Memory B cell (primary cell): ENCODE measurements at regions not wholly inside any gene's neighbourhood (a gene's known extent, or its start where the extent isn't known, plus 50 kb on each side); places are given as distances from the start of the nearest gene placed in this dataset.

ENCODE experiments used
- ATAC-seq: fragments of 150-1000 bp; cut with Tn5 transposase; 2 replicates; pipeline ENCODE4 v1.10.0; 2021; ENCODE audit warnings: low read depth, mild to moderate bottlenecking, moderate library complexity
- DNase-seq, 2 donors: peaks; one replicate each; pipeline ENCODE4 v3.0.0; 2022; ENCODE audit warnings: low spot score in 2 of 2
- H3K27ac Mint-ChIP-seq: one replicate; pipeline ENCODE4 v1.8.0; 2022; ENCODE audit warnings: mild to moderate bottlenecking, moderate library complexity, mixed read lengths
- H3K27me3 Mint-ChIP-seq: one replicate; pipeline ENCODE4 v1.8.0; 2022; ENCODE audit warnings: mixed read lengths
- H3K36me3 Mint-ChIP-seq: one replicate; pipeline ENCODE4 v1.8.0; 2022; ENCODE audit warnings: mild to moderate bottlenecking, mixed read lengths
- H3K4me1 Mint-ChIP-seq: one replicate; pipeline ENCODE4 v1.8.0; 2022; ENCODE audit warnings: mixed read lengths
- H3K4me3 Mint-ChIP-seq: one replicate; pipeline ENCODE4 v1.8.0; 2022; ENCODE audit warnings: mild to moderate bottlenecking, moderate library complexity, mixed read lengths
- H3K9me3 Mint-ChIP-seq: one replicate; pipeline ENCODE4 v1.8.0; 2022; ENCODE audit warnings: mixed read lengths

- Mint-ChIP-seq H3K4me3 (no peak overlapping the region), H3K9me3 (no peaks in the 10 kb centered on the region), H3K4me1 (no peaks in the 10 kb centered on the region), H3K27me3 (peaks cover 2% of the 10 kb centered on the region), H3K27ac (no peak overlapping the region), H3K36me3 (no peaks in the 10 kb centered on the region)
- DNase-seq (no peak), ATAC-seq (no peak)
Measured at GRCh38 chr2:200247494-200247893, 59.0 kb upstream of the SPATS2L start.

- H3K27me3 Mint-ChIP-seq: peaks cover 7% of the 10 kb centered on the region
- DNase-seq: no peak
- no peaks in the 10 kb centered on the region for H3K4me1 Mint-ChIP-seq
- H3K27ac Mint-ChIP-seq: no peak overlapping the region
- ATAC-seq: no peak
- no peak overlapping the region for H3K4me3 Mint-ChIP-seq
- no peaks in the 10 kb centered on the region for H3K9me3 Mint-ChIP-seq
- H3K36me3 Mint-ChIP-seq: no peaks in the 10 kb centered on the region
Measured at GRCh38 chr2:200252265-200253067, 54.0 kb upstream of the SPATS2L start.

GRCh38 chr2:200253639-200254038, 52.9 kb upstream of the SPATS2L start:
- H3K4me3 Mint-ChIP-seq: no peak overlapping the region
- no peak for DNase-seq
- no peaks in the 10 kb centered on the region for H3K36me3 Mint-ChIP-seq
- ATAC-seq: no peak
- H3K9me3 Mint-ChIP-seq: no peaks in the 10 kb centered on the region
- peaks cover 5% of the 10 kb centered on the region for H3K27me3 Mint-ChIP-seq
- no peaks in the 10 kb centered on the region for H3K4me1 Mint-ChIP-seq
- no peak overlapping the region for H3K27ac Mint-ChIP-seq

GRCh38 chr2:200254773-200255172, 51.7 kb upstream of the SPATS2L start:
- Mint-ChIP-seq H3K27me3 (peaks cover 6% of the 10 kb centered on the region), H3K4me1 (no peaks in the 10 kb centered on the region), H3K9me3 (no peaks in the 10 kb centered on the region), H3K36me3 (no peaks in the 10 kb centered on the region), H3K27ac (no peak overlapping the region), H3K4me3 (no peak overlapping the region)
- no peak for ATAC-seq
- DNase-seq: no peak

GRCh38 chr2:200255549-200255948, 50.9 kb upstream of the SPATS2L start:
- H3K27ac Mint-ChIP-seq: no peak overlapping the region
- ATAC-seq (no peak), DNase-seq (no peak)
- peaks cover 6% of the 10 kb centered on the region for H3K27me3 Mint-ChIP-seq
- H3K36me3 Mint-ChIP-seq: no peaks in the 10 kb centered on the region
- H3K4me3 Mint-ChIP-seq: no peak overlapping the region
- no peaks in the 10 kb centered on the region for H3K4me1 Mint-ChIP-seq
- H3K9me3 Mint-ChIP-seq: no peaks in the 10 kb centered on the region
